GM19193 (cell line): ENCODE measurements at regions not wholly inside any gene's neighbourhood (a gene's known extent, or its start where the extent isn't known, plus 50 kb on each side); places are given as distances from the start of the nearest gene placed in this dataset.

Source experiments
- POLR2A ChIP-seq: IDR thresholded peaks from 4 replicates; pipeline ENCODE4 v1.6.1; 2011; ENCODE audit not compliant: insufficient read depth, insufficient read length; ENCODE audit errors: extremely low read depth

DNA sequence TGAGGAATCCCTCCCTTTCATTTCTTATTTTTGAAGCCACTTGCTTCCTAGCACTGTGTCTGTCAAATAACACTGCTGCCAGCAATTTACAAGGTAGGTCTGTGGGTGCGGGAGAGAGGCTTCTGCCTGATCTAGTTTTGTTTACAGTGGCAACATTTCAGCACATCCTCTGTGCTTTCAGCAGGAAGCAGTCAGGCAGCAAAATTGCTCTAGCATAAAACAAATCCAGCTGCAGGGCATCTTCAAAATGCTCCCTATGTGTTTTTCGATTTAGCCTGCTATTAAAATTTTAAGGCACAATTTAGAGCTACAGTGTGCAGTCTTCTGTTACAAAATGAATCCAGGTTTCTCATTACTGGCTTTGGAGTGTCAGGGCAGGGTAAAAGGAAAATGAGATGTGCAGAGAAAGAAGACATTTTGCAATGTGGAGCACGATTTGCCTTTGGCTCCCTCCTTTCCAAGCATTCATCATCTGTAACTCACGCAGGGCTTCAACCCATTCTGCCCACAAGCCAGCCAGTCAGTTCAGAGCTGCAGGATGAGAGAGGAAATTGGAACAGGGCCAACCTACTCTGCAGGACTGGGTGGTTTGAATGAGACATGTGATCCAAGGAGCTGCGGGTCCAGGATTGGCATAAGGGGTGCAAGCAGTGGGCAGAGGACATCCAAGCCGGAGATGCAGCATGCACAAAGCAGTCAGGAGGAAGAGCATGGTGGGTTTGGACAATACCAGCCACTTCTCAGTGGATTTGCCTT, 143.4 kb upstream of the APC start:
- no peak for TF ChIP-seq POLR2A

DNA sequence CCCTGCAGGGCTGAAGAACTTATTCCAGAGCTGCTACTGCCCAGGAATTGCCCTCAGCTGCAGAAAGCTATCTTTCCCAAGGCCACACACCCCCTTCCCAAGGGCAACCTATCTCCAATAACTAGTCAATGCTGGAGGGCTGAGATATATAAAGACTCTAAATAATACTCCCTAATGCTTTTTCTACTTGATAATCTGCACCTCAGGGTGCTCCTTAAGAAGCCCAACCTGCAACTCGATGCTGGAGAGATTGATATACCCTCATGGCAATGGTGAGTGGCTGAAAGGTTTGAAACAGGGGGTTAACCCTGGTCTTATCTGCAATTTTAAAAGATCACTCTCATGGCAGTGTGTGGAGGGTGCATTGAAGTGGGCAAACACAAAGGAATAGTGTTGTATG, 142.7 kb upstream of the APC start:
- TF ChIP-seq POLR2A = no peak

DNA sequence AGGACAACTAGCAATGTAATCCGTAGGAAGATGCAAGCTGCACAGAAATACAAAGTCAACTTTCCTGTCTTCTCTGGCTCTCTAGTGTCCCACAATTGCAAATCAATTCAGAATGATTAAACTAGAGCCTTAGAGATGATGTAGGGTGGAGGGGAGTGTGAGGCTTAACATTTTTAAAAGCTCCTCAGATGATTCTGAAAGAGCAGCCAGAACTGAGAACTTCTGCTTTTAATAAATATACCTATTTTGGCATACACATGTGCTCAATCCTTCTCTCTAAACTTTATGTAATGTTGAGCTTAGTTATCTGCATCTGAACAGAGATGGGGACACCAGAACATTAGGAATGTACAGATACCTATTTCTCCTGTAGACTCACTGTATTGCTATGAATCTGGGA, 139.9 kb upstream of the APC start:
- no peak for TF ChIP-seq POLR2A

DNA sequence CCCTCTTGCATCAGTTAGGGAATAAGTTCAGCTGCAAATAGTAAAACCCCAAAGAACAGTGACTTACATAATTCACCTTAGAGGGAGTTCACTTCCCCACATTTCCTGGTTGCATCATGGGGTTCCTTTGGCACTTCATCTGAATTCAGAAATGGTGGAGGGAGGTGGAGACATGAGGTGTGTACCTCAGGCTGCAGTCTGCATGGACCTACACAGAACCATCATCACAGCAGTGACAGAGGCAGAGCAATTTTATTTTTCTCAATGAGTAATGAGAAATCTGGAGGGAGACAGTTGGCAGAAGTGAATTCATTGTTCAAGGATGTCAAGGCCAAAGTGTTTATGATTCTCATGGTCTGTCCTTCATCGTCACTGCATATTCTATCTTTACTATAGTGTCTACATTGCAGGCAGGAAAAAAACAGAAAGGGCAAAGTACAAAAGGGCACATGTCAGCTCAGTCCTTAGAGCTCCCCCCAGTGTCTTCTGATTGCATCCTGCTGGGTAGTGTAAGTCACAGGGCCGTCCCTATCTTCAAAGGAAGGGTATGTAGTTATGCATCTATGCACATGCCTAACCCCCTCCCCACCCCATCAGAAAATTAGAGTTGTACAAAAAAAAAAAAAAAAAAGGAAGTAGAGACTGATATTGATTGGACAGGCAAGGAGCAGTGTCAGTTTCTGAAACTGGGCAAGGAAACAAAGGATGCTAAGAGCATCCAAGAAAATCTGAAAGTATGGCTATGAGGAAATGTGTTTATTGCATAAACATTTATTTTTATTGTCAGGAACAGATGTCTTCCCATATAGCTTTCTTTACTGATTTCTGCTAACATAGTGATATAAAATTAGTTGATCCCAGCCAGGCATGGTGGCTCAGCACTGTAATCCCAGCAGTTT, 132.7 kb upstream of the APC start:
- TF ChIP-seq POLR2A = no peak

DNA sequence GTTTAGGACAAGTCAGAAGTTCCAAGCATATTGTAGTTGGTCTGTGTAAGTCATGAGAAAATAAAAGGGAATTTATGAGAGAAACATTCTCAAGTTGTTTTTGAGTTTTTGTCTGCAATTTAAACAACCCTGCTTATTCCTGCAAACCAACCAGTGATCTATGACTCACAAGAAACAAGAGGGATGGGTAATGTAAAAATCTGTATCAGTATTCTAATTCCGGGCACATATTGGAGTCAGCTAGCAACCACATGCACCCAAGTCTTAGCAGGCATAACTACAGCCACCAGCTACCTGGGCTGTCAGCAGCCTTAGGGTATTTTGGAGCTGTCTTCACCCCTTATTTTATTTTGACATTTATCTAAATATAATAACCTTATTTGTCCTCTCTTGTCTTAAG, 128.7 kb upstream of the APC start:
- TF ChIP-seq POLR2A = no peak

DNA sequence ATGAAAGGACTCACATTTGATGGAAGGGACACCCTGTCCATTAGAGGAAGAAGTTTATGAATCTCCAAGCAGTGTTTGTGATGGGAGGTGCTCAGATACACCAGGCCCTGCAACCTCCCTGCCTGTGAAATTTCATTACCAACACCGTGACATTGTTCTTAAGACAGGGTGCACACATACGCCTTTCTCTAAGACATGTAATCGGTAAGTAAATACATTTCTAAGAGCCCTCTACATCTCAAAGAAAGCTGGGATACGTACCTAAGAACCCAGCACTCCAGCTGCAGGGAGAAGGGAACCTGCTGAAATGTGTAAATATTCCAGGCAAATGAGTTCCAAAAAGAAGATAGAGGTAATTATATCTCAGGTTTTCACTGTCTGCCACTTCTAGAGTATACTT, 125.0 kb upstream of the APC start:
- TF ChIP-seq POLR2A = no peak

DNA sequence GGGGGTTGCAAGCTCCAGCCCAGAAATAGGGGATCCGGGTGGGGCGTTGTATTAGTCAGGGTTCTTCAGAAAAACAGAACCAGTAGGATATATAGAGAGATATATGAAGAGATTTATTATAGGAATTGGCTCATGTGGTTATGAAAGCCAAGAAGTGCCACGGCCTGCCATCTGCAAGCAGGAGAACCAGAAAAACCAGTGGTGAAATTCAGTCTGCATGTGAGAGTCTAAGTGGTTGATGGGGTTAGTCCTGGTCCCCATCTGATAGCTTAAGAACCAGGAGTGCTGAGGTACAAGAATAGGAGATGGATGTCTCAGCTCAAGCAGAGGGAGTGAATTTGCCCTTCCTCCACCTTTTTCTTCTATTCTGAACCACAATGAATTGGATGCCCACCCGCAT, 123.4 kb upstream of the APC start:
- TF ChIP-seq POLR2A = no peak

DNA sequence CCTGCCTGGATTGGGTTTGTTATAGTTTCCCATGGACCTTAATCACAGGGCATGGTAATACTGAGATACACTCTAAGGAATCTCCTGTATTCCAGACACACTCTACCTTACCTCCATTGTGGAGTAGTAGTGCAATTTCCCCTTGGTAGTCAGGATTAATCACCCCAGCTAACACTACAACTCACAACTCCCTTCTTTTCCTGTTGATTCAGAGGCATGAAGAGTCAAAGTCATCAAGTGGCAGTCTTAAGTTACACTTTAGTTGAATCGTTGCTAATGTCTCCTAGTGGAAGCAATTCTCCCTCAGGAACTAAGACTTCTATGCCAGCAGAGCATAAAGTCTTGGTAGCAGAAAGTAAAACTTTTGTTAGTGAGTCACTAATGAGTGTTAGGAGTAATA, 122.7 kb upstream of the APC start:
- no peak for TF ChIP-seq POLR2A

DNA sequence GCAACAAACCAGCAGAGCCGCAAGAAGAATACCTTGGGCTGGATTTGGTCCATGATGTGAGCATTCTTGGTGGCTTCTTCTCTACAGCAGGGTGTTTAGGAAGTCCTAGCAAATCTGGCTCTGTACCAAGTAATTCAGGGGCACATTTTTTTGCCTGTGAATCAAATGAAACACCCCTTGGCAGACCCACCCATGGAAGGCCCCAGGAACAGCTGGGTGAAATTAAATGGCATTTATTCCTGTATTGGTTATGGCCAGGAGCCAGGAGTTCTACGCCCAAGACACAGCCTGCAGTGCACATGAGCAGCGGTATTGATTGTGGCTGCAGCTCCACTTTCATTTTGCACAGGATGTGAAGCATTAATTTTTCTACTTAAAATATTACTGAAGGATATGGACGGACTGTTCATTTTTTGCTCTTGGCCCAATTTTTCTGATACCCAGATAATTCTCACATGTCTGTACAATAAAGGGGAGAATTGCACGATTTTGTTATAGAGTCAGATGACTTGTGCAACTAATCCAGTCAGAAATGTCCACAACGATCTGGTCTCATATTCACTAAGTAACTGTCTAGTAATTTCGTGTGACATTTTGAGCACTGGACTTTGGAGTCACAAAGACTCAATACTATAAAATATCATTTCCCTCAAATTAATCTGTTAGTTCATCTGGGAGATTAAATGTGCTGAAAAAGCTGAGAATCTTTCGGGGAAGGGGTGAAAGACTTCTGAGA, 120.7 kb upstream of the APC start:
- no peak for TF ChIP-seq POLR2A

DNA sequence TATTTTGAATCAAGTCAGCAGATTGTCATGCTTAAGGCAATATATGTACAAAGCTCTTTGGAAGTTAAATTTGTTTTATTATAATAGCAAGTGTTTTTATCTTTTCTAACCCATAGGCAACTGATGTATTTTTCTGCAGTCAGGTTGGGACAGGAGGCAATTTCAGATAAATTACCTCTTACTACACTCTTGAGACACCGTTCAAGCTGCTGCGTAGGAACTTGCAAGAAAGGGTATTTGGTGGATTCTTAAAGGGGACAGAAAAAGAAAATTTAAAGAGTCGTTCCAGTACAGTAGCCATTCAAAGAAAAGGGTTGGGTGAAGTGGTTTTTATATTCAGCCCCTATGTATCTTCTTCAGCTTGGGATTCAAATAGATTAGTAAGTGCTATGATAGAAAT, 112.4 kb upstream of the APC start:
- no peak for TF ChIP-seq POLR2A

DNA sequence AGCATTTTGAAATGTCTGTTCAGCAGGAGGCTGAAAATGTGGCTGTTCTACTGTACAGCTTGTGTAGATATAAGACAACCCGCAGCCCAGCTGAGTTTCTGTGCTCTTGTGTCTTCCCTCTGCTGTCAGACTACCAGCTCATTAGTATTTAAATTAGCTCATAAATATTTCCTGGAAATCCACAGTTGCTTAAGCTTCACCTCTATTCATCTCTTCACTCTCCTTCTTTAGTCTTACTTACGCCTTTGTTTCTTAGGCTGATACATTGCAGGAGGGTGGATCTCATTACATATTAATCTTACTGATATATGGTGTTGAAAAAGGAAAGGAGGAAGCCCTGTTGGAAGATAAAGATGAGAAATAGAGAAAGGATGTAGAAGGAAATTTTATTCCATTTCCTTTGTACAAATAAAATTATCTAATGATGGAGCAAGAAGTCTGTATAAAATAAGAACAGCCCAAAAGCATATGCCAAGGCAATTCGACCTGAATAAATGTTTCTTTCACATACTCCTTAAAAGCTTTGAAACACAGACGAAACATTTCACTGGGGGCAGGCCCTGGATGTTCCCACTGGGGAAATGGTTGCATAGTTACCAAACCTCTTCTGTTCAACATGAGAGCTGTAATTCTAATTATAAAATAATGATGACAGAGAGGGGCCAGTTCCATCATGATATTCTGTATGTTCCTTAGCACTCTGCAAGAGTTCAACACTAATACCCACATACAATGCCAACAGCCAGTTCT, 111.8 kb upstream of the APC start:
- TF ChIP-seq POLR2A = no peak

DNA sequence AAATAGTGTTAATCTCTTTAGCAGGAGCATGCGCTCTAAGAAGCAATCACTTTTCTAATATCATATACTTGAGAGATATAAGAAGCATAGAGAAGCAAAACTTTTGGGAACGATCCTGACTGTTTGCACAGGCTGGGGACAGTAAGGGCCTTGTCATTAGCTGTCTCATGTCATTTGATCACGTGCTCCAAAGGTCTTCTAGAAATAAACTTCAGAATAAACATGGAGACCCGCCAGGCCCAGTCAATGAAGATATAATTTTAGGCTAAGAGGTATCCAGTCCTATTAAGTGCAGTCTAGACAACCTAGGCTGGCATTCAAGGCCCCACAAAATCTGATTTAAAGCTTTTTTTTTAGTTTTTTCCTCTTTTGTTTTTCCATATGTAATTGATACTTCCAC, 111.0 kb upstream of the APC start:
- TF ChIP-seq POLR2A = no peak

DNA sequence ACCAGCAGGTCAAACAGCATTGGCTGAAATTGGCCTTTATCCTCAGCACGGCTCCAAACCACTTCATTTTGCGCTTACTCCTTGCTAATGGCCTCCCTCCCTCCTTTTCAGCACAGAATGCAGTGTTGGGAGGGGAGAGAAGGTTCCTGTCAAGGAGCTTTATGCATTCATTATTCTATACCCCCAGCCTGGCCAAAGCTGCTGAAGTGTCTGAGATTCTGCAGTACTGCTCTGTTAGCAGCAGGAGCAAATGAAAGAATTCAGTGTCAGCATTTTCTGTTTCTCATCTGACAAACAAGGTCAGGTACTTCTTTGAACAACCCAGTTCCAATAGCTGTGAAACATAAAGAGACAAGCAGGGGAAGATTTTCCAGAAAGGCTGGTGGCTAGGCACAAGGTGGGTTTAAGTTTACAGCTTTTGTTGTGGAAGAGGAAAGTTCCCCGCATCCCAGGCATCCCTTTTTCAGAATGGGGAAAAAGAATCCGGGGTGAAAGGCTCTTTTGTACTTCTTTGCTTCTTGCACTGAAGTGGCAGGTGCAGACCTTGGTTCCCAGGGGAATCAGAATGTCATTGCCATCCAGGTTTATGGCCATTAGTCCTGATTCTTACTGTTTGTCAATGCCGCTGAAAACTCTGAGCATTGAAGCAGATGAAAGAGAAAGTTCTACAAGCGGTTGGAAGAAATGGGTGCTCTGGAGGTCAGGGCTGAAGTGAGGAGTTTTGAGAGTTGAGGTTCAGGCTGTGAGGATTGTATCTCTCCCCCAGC, 109.3 kb upstream of the APC start:
- TF ChIP-seq POLR2A = no peak
